Loucy (cell line): ENCODE measurements at regions not wholly inside any gene's neighbourhood (a gene's known extent, or its start where the extent isn't known, plus 50 kb on each side); places are given as distances from the start of the nearest gene placed in this dataset.

Experiments used
- H2AFZ ChIP-seq: fragments of 200-600 bp; sonication (generic); 2 replicates; pipeline ENCODE4 v1.6.0; 2016; ENCODE audit warnings: antibody characterized with exemption, mild to moderate bottlenecking, low read length, moderate library complexity
- H3F3A ChIP-seq: fragments of 200-600 bp; 2 replicates; pipeline ENCODE4 v1.6.0; 2016; ENCODE audit warnings: antibody characterized with exemption, low read depth, mild to moderate bottlenecking
- H3K27me3 ChIP-seq: fragments of 200-600 bp; sonication (generic); 2 replicates; pipeline ENCODE4 v1.6.1; 2014; ENCODE audit warnings: low read length, mild to moderate bottlenecking; ENCODE audit not compliant: insufficient read depth, poor library complexity, severe bottlenecking
- H3K36me3 ChIP-seq: fragments of 200-600 bp; sonication (generic); 2 replicates; pipeline ENCODE4 v1.6.1; 2016; ENCODE audit warnings: low read length; ENCODE audit not compliant: insufficient read depth
- H3K4me1 ChIP-seq: fragments of 200-600 bp; sonication (generic); 2 replicates; pipeline ENCODE4 v1.5.1; 2014; ENCODE audit warnings: low read length, mild to moderate bottlenecking; ENCODE audit not compliant: insufficient read depth, poor library complexity, severe bottlenecking
- H3K4me2 ChIP-seq: fragments of 200-600 bp; sonication (generic); 2 replicates; pipeline ENCODE4 v1.6.0; 2014; ENCODE audit warnings: antibody characterized with exemption, low read length, low read depth, mild to moderate bottlenecking; ENCODE audit not compliant: poor library complexity, severe bottlenecking
- H3K4me3 ChIP-seq: fragments of 200-600 bp; sonication (generic); 2 replicates; pipeline ENCODE4 v1.5.1; 2014; ENCODE audit warnings: low read length, mild to moderate bottlenecking, mixed read lengths; ENCODE audit not compliant: poor library complexity, severe bottlenecking
- H3K79me2 ChIP-seq: fragments of 200-600 bp; sonication (generic); 2 replicates; pipeline ENCODE4 v1.6.1; 2014; ENCODE audit warnings: low read length; ENCODE audit not compliant: insufficient read depth
- H3K9ac ChIP-seq: fragments of 200-600 bp; sonication (generic); 2 replicates; pipeline ENCODE4 v1.6.0; 2014; ENCODE audit warnings: mild to moderate bottlenecking, low read depth, low read length, moderate library complexity; ENCODE audit not compliant: poor library complexity, severe bottlenecking
- H3K9me2 ChIP-seq: fragments of 200-600 bp; sonication (generic); replicated peaks from 2 replicates; pipeline ENCODE4 v1.6.1; 2016; ENCODE audit warnings: low read depth, low read length, mixed read lengths
- H3K9me3 ChIP-seq: fragments of 200-600 bp; sonication (generic); 2 replicates; pipeline ENCODE4 v1.6.1; 2014; ENCODE audit warnings: mild to moderate bottlenecking, antibody characterized with exemption, low read length, low read depth; ENCODE audit not compliant: insufficient read depth
- H4K20me1 ChIP-seq: fragments of 200-600 bp; sonication (generic); 2 replicates; pipeline ENCODE4 v1.6.0; 2014; ENCODE audit warnings: antibody characterized with exemption, low read length, mild to moderate bottlenecking; ENCODE audit not compliant: insufficient read depth, poor library complexity, severe bottlenecking
- CTCF ChIP-seq: fragments of 200-600 bp; sonication (generic); conservative IDR thresholded peaks from 2 replicates; pipeline ENCODE4 v1.5.1; 2014; ENCODE audit warnings: mild to moderate bottlenecking, antibody characterized with exemption, low read length
- EZH2phosphoT487 ChIP-seq: fragments of 200-600 bp; IDR thresholded peaks from 2 replicates; pipeline ENCODE4 v1.6.1; 2018; ENCODE audit warnings: antibody characterized with exemption, mild to moderate bottlenecking, moderate library complexity, borderline replicate concordance

- H3F3A ChIP-seq: no peaks in the 10 kb centered on the region
- H2AFZ ChIP-seq: no peak overlapping the region
- H3K4me3 ChIP-seq: no peak overlapping the region
- no peaks in the 10 kb centered on the region for H4K20me1 ChIP-seq
- no peaks in the 10 kb centered on the region for H3K9me3 ChIP-seq
- no peaks in the 10 kb centered on the region for H3K36me3 ChIP-seq
- H3K9me2 ChIP-seq: no peaks in the 10 kb centered on the region
- H3K4me2 ChIP-seq: no peak overlapping the region
- H3K79me2 ChIP-seq: no peaks in the 10 kb centered on the region
- H3K9ac ChIP-seq: no peak overlapping the region
- H3K4me1 ChIP-seq: no peaks in the 10 kb centered on the region
- TF ChIP-seq EZH2phosphoT487: no peak
- TF ChIP-seq CTCF: no peak
- no peaks in the 10 kb centered on the region for H3K27me3 ChIP-seq
Measured at GRCh38 chr16:86291491-86291890, 218.8 kb upstream of the FOXF1 start.

GRCh38 chr16:86292171-86292775 lies 218.1 kb upstream of the FOXF1 start:
- no peak for TF ChIP-seq CTCF
- TF ChIP-seq EZH2phosphoT487: no peak
- no peaks in the 10 kb centered on the region for H4K20me1 ChIP-seq
- H3K9me3 ChIP-seq: no peaks in the 10 kb centered on the region
- H3K4me3 ChIP-seq: no peak overlapping the region
- H3K36me3 ChIP-seq: no peaks in the 10 kb centered on the region
- no peaks in the 10 kb centered on the region for H3K9me2 ChIP-seq
- H3K27me3 ChIP-seq: no peaks in the 10 kb centered on the region
- no peaks in the 10 kb centered on the region for H3F3A ChIP-seq
- no peak overlapping the region for H3K9ac ChIP-seq
- H3K79me2 ChIP-seq: no peaks in the 10 kb centered on the region
- no peak overlapping the region for H3K4me2 ChIP-seq
- no peaks in the 10 kb centered on the region for H3K4me1 ChIP-seq
- H2AFZ ChIP-seq: no peak overlapping the region

GRCh38 chr16:86292942-86293341 lies 217.4 kb upstream of the FOXF1 start:
- Histone ChIP-seq H3K9ac (no peak overlapping the region), H3K4me2 (no peak overlapping the region), H3K4me3 (no peak overlapping the region), H3K4me1 (no peaks in the 10 kb centered on the region), H3K27me3 (no peaks in the 10 kb centered on the region), H3K79me2 (no peaks in the 10 kb centered on the region), H4K20me1 (no peaks in the 10 kb centered on the region), H3K9me2 (no peaks in the 10 kb centered on the region), H3F3A (no peaks in the 10 kb centered on the region), H3K9me3 (no peaks in the 10 kb centered on the region), H3K36me3 (no peaks in the 10 kb centered on the region), H2AFZ (no peak overlapping the region)
- TF ChIP-seq EZH2phosphoT487 (no peak), CTCF (no peak)
